ENCODE measurements at regions not wholly inside any gene's neighbourhood (a gene's known extent, or its start where the extent isn't known, plus 50 kb on each side); places are given as distances from the start of the nearest gene placed in this dataset.

DNA sequence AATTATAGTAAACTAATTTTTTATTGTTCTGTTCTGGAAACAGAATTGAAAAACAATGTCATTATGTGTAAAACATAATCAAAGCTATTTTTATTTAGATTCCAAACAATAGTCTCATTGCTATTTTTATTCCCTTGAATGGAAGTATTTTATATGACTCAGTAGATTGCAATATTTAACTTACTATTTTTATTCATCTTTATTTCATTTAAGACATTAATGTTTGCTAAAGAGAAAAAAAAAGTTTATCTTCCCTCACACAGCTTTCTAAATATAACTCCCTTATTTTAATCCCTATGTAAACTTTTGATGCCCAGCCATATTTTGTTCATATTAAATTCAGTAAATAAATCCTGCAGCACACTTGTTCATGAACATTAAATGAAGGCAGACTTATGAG, 622.4 kb downstream of the SLC6A15 start:
- DNase-seq (ENCODE audit: extremely low spot score, unreplicated experiment): no peak
- Mint-ChIP-seq H3K27me3 (no peaks in the 10 kb centered on the region), H3K36me3 (no peaks in the 10 kb centered on the region), H3K4me1 (ENCODE audit: unreplicated experiment) (peaks cover 6% of the 10 kb centered on the region), H3K4me3 (no peak overlapping the region), H3K27ac (no peak overlapping the region), H3K9me3 (no peaks in the 10 kb centered on the region)
- TF ChIP-seq, protein P1, sequence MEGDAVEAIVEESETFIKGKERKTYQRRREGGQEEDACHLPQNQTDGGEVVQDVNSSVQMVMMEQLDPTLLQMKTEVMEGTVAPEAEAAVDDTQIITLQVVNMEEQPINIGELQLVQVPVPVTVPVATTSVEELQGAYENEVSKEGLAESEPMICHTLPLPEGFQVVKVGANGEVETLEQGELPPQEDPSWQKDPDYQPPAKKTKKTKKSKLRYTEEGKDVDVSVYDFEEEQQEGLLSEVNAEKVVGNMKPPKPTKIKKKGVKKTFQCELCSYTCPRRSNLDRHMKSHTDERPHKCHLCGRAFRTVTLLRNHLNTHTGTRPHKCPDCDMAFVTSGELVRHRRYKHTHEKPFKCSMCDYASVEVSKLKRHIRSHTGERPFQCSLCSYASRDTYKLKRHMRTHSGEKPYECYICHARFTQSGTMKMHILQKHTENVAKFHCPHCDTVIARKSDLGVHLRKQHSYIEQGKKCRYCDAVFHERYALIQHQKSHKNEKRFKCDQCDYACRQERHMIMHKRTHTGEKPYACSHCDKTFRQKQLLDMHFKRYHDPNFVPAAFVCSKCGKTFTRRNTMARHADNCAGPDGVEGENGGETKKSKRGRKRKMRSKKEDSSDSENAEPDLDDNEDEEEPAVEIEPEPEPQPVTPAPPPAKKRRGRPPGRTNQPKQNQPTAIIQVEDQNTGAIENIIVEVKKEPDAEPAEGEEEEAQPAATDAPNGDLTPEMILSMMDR (conservative IDR thresholded peaks at IDR 0.05): no peak

DNA sequence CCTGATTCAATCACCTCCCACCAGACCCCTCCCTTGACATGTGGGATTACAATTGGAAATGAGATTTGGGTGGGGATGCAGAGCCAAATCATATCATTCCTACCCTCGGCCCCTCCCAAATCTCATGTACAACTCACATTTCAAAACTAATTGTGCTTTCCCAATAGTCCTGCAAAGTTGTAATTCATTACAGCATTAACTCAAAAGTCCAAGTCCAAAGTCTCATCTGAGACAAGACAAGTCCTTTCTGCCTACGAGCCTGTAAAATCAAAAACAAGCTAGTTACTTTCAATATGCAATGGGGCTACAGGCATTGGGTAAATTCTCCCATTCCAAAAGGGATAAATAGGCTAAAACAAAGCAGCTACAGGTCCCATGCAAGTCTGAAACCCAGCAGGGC, 634.6 kb downstream of the SLC6A15 start:
- no peaks in the 10 kb centered on the region for H3K36me3 Mint-ChIP-seq
- H3K4me1 Mint-ChIP-seq (ENCODE audit: unreplicated experiment): peaks cover 10% of the 10 kb centered on the region
- H3K4me3 Mint-ChIP-seq: no peak overlapping the region
- TF ChIP-seq, protein P1 (conservative IDR thresholded peaks at IDR 0.05): no peak
- H3K9me3 Mint-ChIP-seq: no peaks in the 10 kb centered on the region
- H3K27ac Mint-ChIP-seq: no peak overlapping the region
- H3K27me3 Mint-ChIP-seq: no peaks in the 10 kb centered on the region
- DNase-seq (ENCODE audit: extremely low spot score, unreplicated experiment): no peak

DNA sequence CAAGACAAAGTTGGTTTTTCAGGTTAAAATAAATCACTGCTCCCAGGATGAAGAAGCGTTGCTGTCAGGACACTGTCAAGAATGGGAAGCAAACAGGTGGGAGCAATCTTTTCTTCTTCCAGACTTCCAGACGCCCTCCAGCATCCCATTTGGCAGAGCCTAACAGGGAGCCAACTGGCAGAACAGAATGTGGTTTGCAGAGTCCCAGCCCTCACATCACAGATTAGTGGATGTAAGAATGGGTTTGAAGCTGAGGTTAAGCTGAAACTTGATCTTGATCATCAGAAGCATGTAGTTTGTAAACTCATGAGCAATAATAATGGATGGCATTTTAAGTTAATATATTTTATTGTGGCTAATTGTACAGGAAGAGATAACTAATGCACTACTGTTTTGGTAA, 636.4 kb downstream of the SLC6A15 start:
- Mint-ChIP-seq H3K27me3 (no peaks in the 10 kb centered on the region), H3K9me3 (no peaks in the 10 kb centered on the region), H3K27ac (no peak overlapping the region), H3K4me3 (no peak overlapping the region), H3K36me3 (no peaks in the 10 kb centered on the region), H3K4me1 (ENCODE audit: unreplicated experiment) (peaks cover 10% of the 10 kb centered on the region)
- DNase-seq (ENCODE audit: extremely low spot score, unreplicated experiment): no peak
- TF ChIP-seq, protein P1 (conservative IDR thresholded peaks at IDR 0.05): no peak

DNA sequence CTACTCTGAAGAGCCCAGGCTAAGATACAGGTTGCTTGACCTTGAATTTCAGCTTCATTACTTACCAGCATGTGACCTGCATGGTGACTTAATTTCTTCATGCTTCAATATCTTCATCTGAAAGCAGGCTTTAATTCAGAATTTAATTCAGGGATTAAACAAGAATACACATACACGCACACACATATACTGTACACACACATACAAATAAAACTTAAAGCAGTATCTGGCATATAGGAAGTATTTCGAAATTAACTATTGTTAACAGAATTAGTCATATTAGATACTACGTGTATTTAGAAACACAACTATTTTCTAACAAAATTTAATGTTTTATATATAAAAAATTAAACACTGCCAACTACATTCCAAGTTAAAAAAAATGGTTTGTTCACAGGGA, 640.3 kb downstream of the SLC6A15 start:
- Mint-ChIP-seq H3K9me3 (no peaks in the 10 kb centered on the region), H3K4me3 (no peak overlapping the region), H3K36me3 (no peaks in the 10 kb centered on the region), H3K27me3 (no peaks in the 10 kb centered on the region), H3K27ac (no peak overlapping the region), H3K4me1 (ENCODE audit: unreplicated experiment) (peaks cover 10% of the 10 kb centered on the region)
- TF ChIP-seq, protein P1 (conservative IDR thresholded peaks at IDR 0.05): no peak
- no peak for DNase-seq (ENCODE audit: extremely low spot score, unreplicated experiment)

DNA sequence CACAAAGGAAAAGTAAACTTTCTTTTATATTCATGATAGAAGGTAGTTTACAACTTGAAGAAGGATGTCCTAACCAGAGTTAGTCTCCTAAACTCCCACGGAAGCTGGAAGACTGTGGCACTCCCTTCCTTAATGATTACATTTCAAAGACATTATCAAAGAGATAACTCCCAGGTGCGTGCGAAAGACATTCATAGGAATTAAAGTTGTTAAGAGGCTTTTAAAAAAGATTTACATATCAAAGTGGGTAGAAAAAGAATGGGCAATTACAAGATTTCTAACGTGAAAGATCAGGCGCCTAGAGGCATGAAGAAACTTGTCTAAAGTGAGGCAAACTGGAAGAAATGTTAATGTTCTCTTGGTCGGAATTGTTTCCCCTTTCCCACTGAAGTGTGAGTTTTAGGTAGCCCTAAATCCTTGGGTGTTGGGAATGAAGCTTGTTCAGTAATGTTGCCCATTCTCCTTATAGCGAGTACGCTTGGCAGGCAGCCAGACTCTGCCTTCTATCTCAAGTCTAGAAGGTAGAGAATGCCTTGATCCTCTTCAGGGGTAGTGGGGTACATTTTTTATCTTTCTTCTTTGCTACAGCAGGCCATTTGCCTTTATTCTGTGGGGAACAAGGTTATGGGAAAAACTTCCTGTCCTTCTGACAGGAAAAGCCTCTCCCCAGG, 642.0 kb downstream of the SLC6A15 start:
- Mint-ChIP-seq H3K4me1 (ENCODE audit: unreplicated experiment) (peaks cover 5% of the 10 kb centered on the region), H3K4me3 (no peak overlapping the region), H3K36me3 (no peaks in the 10 kb centered on the region), H3K27ac (no peak overlapping the region), H3K27me3 (no peaks in the 10 kb centered on the region), H3K9me3 (no peaks in the 10 kb centered on the region)
- no peak for DNase-seq (ENCODE audit: extremely low spot score, unreplicated experiment)
- TF ChIP-seq, protein P1 (conservative IDR thresholded peaks at IDR 0.05): no peak

DNA sequence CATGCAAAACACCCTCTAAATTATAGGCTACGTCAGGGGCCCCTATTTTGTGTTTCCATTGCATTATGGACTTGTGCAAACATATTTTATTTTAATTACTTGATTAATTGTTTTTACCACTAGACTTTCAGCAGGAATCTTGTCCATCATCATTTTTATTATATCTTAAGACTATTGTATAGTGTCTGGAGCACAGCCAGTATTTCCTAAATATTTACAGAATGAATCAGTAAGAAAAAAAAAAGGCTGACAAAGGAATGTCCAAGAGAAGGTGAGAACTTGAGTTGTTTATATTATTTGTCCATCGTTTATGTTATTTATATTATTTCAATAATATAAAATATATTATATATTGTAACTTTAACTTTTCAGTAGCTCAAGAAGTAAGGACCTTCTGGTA, 664.7 kb downstream of the SLC6A15 start:
- TF ChIP-seq, protein P1 (conservative IDR thresholded peaks at IDR 0.05): no peak
- H3K36me3 Mint-ChIP-seq: no peaks in the 10 kb centered on the region
- no peak overlapping the region for H3K4me3 Mint-ChIP-seq
- no peaks in the 10 kb centered on the region for H3K27me3 Mint-ChIP-seq
- DNase-seq (ENCODE audit: extremely low spot score, unreplicated experiment): no peak
- H3K4me1 Mint-ChIP-seq (ENCODE audit: unreplicated experiment): no peaks in the 10 kb centered on the region
- peaks cover 5% of the 10 kb centered on the region for H3K9me3 Mint-ChIP-seq
- no peak overlapping the region for H3K27ac Mint-ChIP-seq

Data from type B pancreatic cell (in vitro differentiated cells).